Right lobe of liver (tissue), 6 donors: ENCODE measurements at regions not wholly inside any gene's neighbourhood (a gene's known extent, or its start where the extent isn't known, plus 50 kb on each side); places are given as distances from the start of the nearest gene placed in this dataset.

ENCODE experiments used
- ATAC-seq, 4 donors: fragments of 200-7000 bp; cut with Tn5 transposase; one replicate each; pipeline ENCODE4 v1.9.1; 2020; ENCODE audit warnings: mild to moderate bottlenecking in 4 of 4, moderate library complexity in 4 of 4
- DNase-seq, 3 donors: peaks; one replicate each; pipeline ENCODE4 v3.0.0-alpha.2; 2020
- H3K27ac ChIP-seq, 3 donors: fragments of 200-600 bp; one replicate each; pipeline ENCODE4 v1.8.0; 2022
- H3K27me3 ChIP-seq, 2 donors: fragments of 200-600 bp; one replicate each; pipeline ENCODE4 v1.8.0; 2022
- H3K36me3 ChIP-seq, 4 donors: fragments of 200-600 bp; sonication (generic) in 1 of 4; one replicate each; pipeline versions ENCODE4 v1.5.1 to v1.8.0; 2017 to 2022; ENCODE audit warnings: control low read depth in 1 of 4
- H3K4me1 ChIP-seq, 4 donors: fragments of 200-600 bp; sonication (generic) in 1 of 4; one replicate each; pipeline versions ENCODE4 v1.5.1 to v1.8.0; 2017 to 2022; ENCODE audit warnings: control low read depth in 1 of 4
- H3K4me3 ChIP-seq, 3 donors: fragments of 200-600 bp; one replicate each; pipeline ENCODE4 v1.8.0; 2022
- H3K9me3 ChIP-seq, 4 donors: fragments of 200-600 bp; sonication (generic) in 1 of 4; one replicate each; pipeline versions ENCODE4 v1.5.1 to v1.8.0; 2017 to 2022; ENCODE audit warnings: control low read depth in 1 of 4
- CTCF ChIP-seq, 4 donors: fragments of 200-600 bp in 3 of 4; fragments of 450-650 bp in 1 of 4; IDR thresholded peaks; one replicate each; pipeline versions ENCODE4 v1.5.1 to v1.8.0; 2016 to 2022; ENCODE audit warnings: antibody characterized with exemption in 4 of 4, mild to moderate bottlenecking in 2 of 4
- POLR2A ChIP-seq: fragments of 450-650 bp; IDR thresholded peaks from one replicate; pipeline ENCODE4 v1.6.1; 2017; ENCODE audit warnings: antibody characterized with exemption, mild to moderate bottlenecking
- WGBS: methylation state at CpG from one replicate; pipeline ENCODE4 v1.1.6; 2018; ENCODE audit warnings: low coverage, low lambda C conversion rate; ENCODE audit not compliant: insufficient coverage; ENCODE audit errors: missing lambda C conversion rate; 5-methylcytosine and 5-hydroxymethylcytosine counted together
- intact Hi-C, 2 donors: fragments of 100-400 bp; cut with DNase I; formaldehyde crosslinking; loops; one replicate each; pipeline versions ENCODE4 v1.11.2 to v1.14.1; 2022
- donor health status: DM: no; HTN: yes; CAD: no.
- donor health status: DM: no; HTN: no; CAD: no.
- donor health status: DM: no; HTN: no; CAD: no.
- donor health status: DM: no; HTN: yes; CAD: no.
- donor health status: DM: no; HTN: yes; CAD: no.

GRCh38 chr2:220493871-220494525 is 866.6 kb downstream of the SLC4A3 start:
- ATAC-seq: no peak

DNA sequence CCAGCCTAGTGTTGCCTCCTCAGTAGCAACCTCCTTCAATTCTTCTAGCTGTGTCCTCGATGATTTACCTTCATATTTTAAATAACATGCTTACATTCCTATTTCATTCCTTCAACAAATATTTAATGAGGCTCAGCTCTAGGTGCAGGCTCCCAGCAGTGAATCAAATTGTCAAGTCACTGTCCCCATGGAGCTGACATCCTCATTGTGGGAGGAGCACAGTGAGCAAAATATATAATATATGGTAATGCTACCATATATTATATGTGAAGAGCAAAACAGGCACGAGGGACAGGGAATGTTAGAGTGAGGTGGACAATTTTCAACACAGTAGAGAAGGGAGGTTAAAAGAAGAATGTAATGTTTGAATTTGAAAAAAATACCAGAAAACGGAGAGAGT is 869.1 kb downstream of the SLC4A3 start:
- DNase-seq (no peak), ATAC-seq (no peak)
- no peak overlapping the region for H3K4me3 ChIP-seq
- intact Hi-C loops: no loop called here
- no peaks in the 10 kb centered on the region for H3K27me3 ChIP-seq
- WGBS: 41% methylated on average over 3 of the region's 3 CpGs
- TF ChIP-seq POLR2A: no peak
- TF ChIP-seq CTCF (IDR thresholded peaks at IDR 0.05): no peak
- H3K4me1 ChIP-seq: no peaks in the 10 kb centered on the region
- H3K36me3 ChIP-seq: no peaks in the 10 kb centered on the region
- H3K9me3 ChIP-seq: no peaks in the 10 kb centered on the region
- H3K27ac ChIP-seq: no peak overlapping the region

More at GRCh38 chr2:220493871-220494525, 866.6 kb downstream of the SLC4A3 start:
- 75% methylated on average over 9 of the region's 9 CpGs for WGBS
- H3K27ac ChIP-seq: no peak overlapping the region
- intact Hi-C loops: no loop called here
- no peak for DNase-seq
- no peak for TF ChIP-seq POLR2A
- TF ChIP-seq CTCF (IDR thresholded peaks at IDR 0.05): no peak
- no peaks in the 10 kb centered on the region for H3K9me3 ChIP-seq
- no peak overlapping the region for H3K4me3 ChIP-seq
- H3K4me1 ChIP-seq: no peaks in the 10 kb centered on the region
- no peaks in the 10 kb centered on the region for H3K27me3 ChIP-seq
- H3K36me3 ChIP-seq: no peaks in the 10 kb centered on the region

DNA sequence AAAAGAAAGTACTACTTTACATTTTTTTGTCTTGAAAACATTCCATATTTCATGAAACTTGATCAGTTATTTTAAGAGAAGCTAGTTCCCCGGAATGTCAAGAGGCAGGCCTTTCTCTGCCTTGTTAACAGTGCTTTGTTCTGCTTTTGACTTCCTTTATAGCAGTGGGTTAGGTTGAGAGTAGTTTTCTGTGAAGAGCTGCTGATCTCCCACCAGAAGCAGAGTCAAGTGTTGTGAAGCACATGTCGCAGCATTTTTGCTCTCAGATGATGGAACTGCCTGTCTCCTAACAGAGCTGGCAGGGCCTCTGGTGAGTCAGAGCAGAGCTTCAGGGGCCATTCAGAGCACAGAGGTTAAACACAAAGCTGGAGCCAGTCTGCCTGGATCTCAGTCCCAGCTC is 871.8 kb downstream of the SLC4A3 start:
- Histone ChIP-seq H3K27me3 (no peaks in the 10 kb centered on the region), H3K36me3 (no peaks in the 10 kb centered on the region), H3K9me3 (no peaks in the 10 kb centered on the region), H3K4me3 (no peak overlapping the region), H3K4me1 (no peaks in the 10 kb centered on the region), H3K27ac (no peak overlapping the region)
- DNase-seq (no peak), ATAC-seq (no peak)
- WGBS: 42% methylated on average over 2 of the region's 2 CpGs
- intact Hi-C loops: no loop called here
- TF ChIP-seq CTCF (IDR thresholded peaks at IDR 0.05) (no peak), POLR2A (no peak)

DNA sequence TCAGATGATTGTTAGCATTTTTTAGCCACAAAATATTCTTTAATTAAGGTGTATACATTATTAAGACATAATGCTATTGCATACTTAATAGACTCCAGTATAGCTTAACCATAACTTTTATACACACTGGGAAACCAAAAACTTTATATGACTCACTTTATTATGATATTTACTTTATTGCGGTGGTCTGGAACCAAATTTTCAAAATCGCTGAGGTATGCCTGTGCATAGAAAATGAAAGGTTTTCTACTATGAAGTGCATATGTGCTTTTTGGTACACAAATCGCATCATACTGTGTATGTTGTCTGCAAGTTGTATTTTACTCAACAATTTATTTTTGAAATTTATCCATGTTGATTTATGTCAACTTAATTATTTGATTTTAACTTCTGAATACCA is 875.1 kb downstream of the SLC4A3 start:
- Histone ChIP-seq H3K4me1 (no peaks in the 10 kb centered on the region), H3K4me3 (no peak overlapping the region), H3K27me3 (no peaks in the 10 kb centered on the region), H3K36me3 (no peaks in the 10 kb centered on the region), H3K9me3 (no peaks in the 10 kb centered on the region), H3K27ac (no peak overlapping the region)
- WGBS: 66% methylated on average over 3 of the region's 3 CpGs
- DNase-seq (no peak), ATAC-seq (no peak)
- no peak for TF ChIP-seq CTCF (IDR thresholded peaks at IDR 0.05)
- TF ChIP-seq POLR2A: no peak
- intact Hi-C loops: no loop called here

- DNase-seq (no peak), ATAC-seq (no peak)
- H3K9me3 ChIP-seq: no peaks in the 10 kb centered on the region
- intact Hi-C loops: no loop called here
- no peak overlapping the region for H3K27ac ChIP-seq
- H3K27me3 ChIP-seq: no peaks in the 10 kb centered on the region
- no peak overlapping the region for H3K4me3 ChIP-seq
- H3K4me1 ChIP-seq: no peaks in the 10 kb centered on the region
- no peaks in the 10 kb centered on the region for H3K36me3 ChIP-seq
- TF ChIP-seq CTCF (IDR thresholded peaks at IDR 0.05): no peak
- no peak for TF ChIP-seq POLR2A
- 44% methylated on average over 4 of the region's 4 CpGs for WGBS
Observed at GRCh38 chr2:220503431-220503830, 876.0 kb downstream of the SLC4A3 start.
